ENCODE measurements at regions not wholly inside any gene's neighbourhood (a gene's known extent, or its start where the extent isn't known, plus 50 kb on each side); places are given as distances from the start of the nearest gene placed in this dataset.

- WGBS, 3 donors, result 16 to 45% (median 28%) methylated on average over 1 of the region's 1 CpG
- no peak for ATAC-seq
- TF ChIP-seq CTCF (IDR thresholded peaks at IDR 0.05), result no peak
These were observed 862.2 kb downstream of the RPS29 start for GRCh38 chr14:48723841-48724495.

GRCh38 chr14:48714366-48714765 lies 871.8 kb downstream of the RPS29 start:
- Histone ChIP-seq H3K36me3 (ENCODE audit: insufficient read depth in 1 of 2, low read depth in 1 of 2) (no peaks in the 10 kb centered on the region), H3K4me3 (no peak overlapping the region), H3K9me3 (no peaks in the 10 kb centered on the region), H3K27ac (no peak overlapping the region), H3K4me1 (no peaks in the 10 kb centered on the region), H3K27me3 (ENCODE audit: insufficient read depth in 3 of 3, low read length in 2 of 3) (no peaks in the 10 kb centered on the region)
- ATAC-seq, result no peak
- 38 to 43% (median 38%) methylated on average over 7 of the region's 7 CpGs for WGBS, 3 donors
- no peak for DNase-seq
- intact Hi-C loops (cut with DNase I), result no loop called here
- TF ChIP-seq CTCF (IDR thresholded peaks at IDR 0.05), result no peak

More at GRCh38 chr14:48723841-48724495, 862.2 kb downstream of the RPS29 start:
- no peaks in the 10 kb centered on the region for H3K27me3 ChIP-seq (ENCODE audit: insufficient read depth in 3 of 3, low read length in 2 of 3)
- no peak overlapping the region for H3K4me3 ChIP-seq
- H3K36me3 ChIP-seq (ENCODE audit: insufficient read depth in 1 of 2, low read depth in 1 of 2), result no peaks in the 10 kb centered on the region
- intact Hi-C loops (cut with DNase I), result no loop called here
- no peak for DNase-seq
- no peak overlapping the region for H3K27ac ChIP-seq
- H3K4me1 ChIP-seq, result no peaks in the 10 kb centered on the region
- H3K9me3 ChIP-seq, result no peaks in the 10 kb centered on the region

- intact Hi-C loops (cut with DNase I), result no loop called here
- DNase-seq, result no peak
These were observed 876.0 kb downstream of the RPS29 start for GRCh38 chr14:48710133-48710532.

GRCh38 chr14:48709277-48709785 lies 876.8 kb downstream of the RPS29 start:
- no peak overlapping the region for H3K4me3 ChIP-seq
- H3K9me3 ChIP-seq, result no peaks in the 10 kb centered on the region
- WGBS, 3 donors, result 93 to 96% (median 94%) methylated on average over 1 of the region's 1 CpG
- no peak for DNase-seq
- H3K36me3 ChIP-seq (ENCODE audit: insufficient read depth in 1 of 2, low read depth in 1 of 2), result no peaks in the 10 kb centered on the region
- no peak for ATAC-seq
- no peak for TF ChIP-seq CTCF (IDR thresholded peaks at IDR 0.05)
- H3K27ac ChIP-seq, result no peak overlapping the region
- intact Hi-C loops (cut with DNase I), result no loop called here
- no peaks in the 10 kb centered on the region for H3K4me1 ChIP-seq
- H3K27me3 ChIP-seq (ENCODE audit: insufficient read depth in 3 of 3, low read length in 2 of 3), result no peaks in the 10 kb centered on the region

More at GRCh38 chr14:48710133-48710532, 876.0 kb downstream of the RPS29 start:
- no peak overlapping the region for H3K27ac ChIP-seq
- no peak for TF ChIP-seq CTCF (IDR thresholded peaks at IDR 0.05)
- ATAC-seq, result no peak
- H3K4me1 ChIP-seq, result no peaks in the 10 kb centered on the region
- 53 to 66% (median 55%) methylated on average over 1 of the region's 1 CpG for WGBS, 3 donors
- H3K27me3 ChIP-seq (ENCODE audit: insufficient read depth in 3 of 3, low read length in 2 of 3), result no peaks in the 10 kb centered on the region
- H3K9me3 ChIP-seq, result no peaks in the 10 kb centered on the region
- no peaks in the 10 kb centered on the region for H3K36me3 ChIP-seq (ENCODE audit: insufficient read depth in 1 of 2, low read depth in 1 of 2)
- H3K4me3 ChIP-seq, result no peak overlapping the region

- Histone ChIP-seq H3K4me3 (no peak overlapping the region), H3K4me1 (no peaks in the 10 kb centered on the region), H3K9me3 (no peaks in the 10 kb centered on the region), H3K36me3 (ENCODE audit: insufficient read depth in 1 of 2, low read depth in 1 of 2) (no peaks in the 10 kb centered on the region), H3K27ac (no peak overlapping the region), H3K27me3 (ENCODE audit: insufficient read depth in 3 of 3, low read length in 2 of 3) (no peaks in the 10 kb centered on the region)
- TF ChIP-seq CTCF (IDR thresholded peaks at IDR 0.05), result no peak
- intact Hi-C loops (cut with DNase I), result no loop called here
- no peak for ATAC-seq
- DNase-seq, result no peak
These were observed 881.5 kb downstream of the RPS29 start for GRCh38 chr14:48704639-48705038.

All from psoas muscle (tissue), 7 donors.